Neural progenitor cell (in vitro differentiated cells): ENCODE measurements at regions not wholly inside any gene's neighbourhood (a gene's known extent, or its start where the extent isn't known, plus 50 kb on each side); places are given as distances from the start of the nearest gene placed in this dataset.

Experiments used
- CTCF ChIP-seq: fragments of 200-600 bp; sonication (generic); IDR thresholded peaks from 2 replicates; pipeline ENCODE4 v1.5.1; 2017; ENCODE audit warnings: antibody characterized with exemption, mild to moderate bottlenecking
- EZH2 ChIP-seq: fragments of 200-600 bp; sonication (generic); IDR thresholded peaks from 2 replicates; pipeline ENCODE4 v1.6.1; 2017; ENCODE audit warnings: antibody characterized with exemption, mild to moderate bottlenecking, moderate library complexity
- EZH2phosphoT487 ChIP-seq: fragments of 200-600 bp; sonication (generic); IDR thresholded peaks from 2 replicates; pipeline ENCODE4 v1.6.1; 2017; ENCODE audit warnings: antibody characterized with exemption

DNA sequence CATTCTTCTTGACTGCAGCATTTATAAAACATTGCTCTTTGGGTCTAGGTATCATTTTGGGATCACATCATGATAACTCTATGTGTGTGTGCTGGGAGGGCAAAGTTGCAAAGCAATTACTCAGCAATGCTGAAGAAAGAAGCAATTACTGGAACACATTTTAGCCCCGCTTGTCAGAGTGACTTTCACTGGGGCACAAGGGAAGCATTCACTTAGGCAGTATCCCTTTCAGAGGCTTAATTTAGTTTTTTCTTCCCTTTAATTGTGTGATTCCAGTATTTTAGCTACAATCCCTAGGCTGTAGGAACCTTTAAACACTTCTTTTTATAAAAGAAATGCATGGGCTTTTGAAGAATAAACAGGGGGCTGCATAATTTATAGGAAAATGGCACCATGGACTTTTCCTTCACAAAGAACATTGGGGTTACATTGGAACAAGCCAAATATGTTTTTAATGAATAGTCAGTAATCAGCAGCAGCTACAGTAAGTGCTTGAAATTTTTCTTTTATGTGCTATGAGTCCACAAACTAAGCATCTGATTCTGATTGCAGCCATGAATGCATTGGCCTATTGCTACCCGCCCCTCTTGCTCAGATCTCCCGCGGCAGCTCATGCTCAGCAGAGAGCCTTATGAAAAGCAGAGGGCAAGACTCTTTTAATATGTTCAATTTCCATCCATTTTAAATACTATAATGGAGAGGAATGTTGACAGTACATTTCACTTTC is 51.2 kb upstream of the NXPH1 start:
- no peak for TF ChIP-seq CTCF
- TF ChIP-seq EZH2, result no peak
- TF ChIP-seq EZH2phosphoT487, result no peak
